ENCODE measurements at regions not wholly inside any gene's neighbourhood (a gene's known extent, or its start where the extent isn't known, plus 50 kb on each side); places are given as distances from the start of the nearest gene placed in this dataset.

DNA sequence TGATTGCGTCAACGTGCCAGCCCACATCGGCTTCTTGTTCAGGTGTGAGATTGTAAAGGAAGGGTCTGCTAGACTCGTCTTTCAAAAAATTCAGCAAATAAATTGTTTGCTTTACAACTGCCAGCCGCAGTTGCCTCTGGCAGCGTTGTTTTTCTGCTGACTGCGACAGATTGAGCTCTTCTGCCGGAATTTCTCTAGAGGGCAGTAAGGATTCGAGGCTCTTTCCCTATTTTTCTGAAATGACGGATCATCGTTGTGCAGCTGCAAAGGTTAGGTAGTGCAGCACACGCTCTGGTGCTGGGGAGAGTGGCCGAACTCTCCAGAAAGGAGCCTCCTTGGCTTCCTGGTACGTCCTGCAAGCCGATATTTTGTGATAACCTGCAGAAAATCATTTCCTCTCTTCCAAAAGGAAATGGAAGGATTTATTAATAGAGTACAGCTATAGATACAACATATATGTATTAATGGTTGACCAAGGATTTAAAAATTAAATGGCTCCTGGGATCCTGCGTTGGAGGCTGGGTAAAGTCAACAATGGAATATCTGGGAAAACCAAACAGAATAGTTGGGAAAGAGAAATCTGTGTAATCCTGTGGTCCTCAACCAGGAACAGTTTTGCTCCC is 121.9 kb upstream of the ZFP64 start:
- Histone ChIP-seq H3K9me3 (peaks cover 0 to 3% (median 0%) of the 10 kb centered on the region in 4 donors), H3K4me1 (peaks cover 0 to 17% (median 0%) of the 10 kb centered on the region in 4 donors), H3K4me3 (no peak overlapping the region), H3K36me3 (no peaks in the 10 kb centered on the region), H3K27me3 (no peaks in the 10 kb centered on the region), H3K27ac (no peak overlapping the region)
- no peak for DNase-seq (ENCODE audit: low spot score in 2 of 2)
- WGBS, 2 donors, result 18 to 22% methylated on average over 16 of the region's 16 CpGs
- TF ChIP-seq, protein P1, sequence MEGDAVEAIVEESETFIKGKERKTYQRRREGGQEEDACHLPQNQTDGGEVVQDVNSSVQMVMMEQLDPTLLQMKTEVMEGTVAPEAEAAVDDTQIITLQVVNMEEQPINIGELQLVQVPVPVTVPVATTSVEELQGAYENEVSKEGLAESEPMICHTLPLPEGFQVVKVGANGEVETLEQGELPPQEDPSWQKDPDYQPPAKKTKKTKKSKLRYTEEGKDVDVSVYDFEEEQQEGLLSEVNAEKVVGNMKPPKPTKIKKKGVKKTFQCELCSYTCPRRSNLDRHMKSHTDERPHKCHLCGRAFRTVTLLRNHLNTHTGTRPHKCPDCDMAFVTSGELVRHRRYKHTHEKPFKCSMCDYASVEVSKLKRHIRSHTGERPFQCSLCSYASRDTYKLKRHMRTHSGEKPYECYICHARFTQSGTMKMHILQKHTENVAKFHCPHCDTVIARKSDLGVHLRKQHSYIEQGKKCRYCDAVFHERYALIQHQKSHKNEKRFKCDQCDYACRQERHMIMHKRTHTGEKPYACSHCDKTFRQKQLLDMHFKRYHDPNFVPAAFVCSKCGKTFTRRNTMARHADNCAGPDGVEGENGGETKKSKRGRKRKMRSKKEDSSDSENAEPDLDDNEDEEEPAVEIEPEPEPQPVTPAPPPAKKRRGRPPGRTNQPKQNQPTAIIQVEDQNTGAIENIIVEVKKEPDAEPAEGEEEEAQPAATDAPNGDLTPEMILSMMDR (IDR thresholded peaks at IDR 0.05), result peak in 4 of 5 experiments; percentile 19 to 46 (median 35)
- TF ChIP-seq EP300 (IDR thresholded peaks at IDR 0.05), result no peak
- no peak for TF ChIP-seq POLR2A (IDR thresholded peaks at IDR 0.05)

DNA sequence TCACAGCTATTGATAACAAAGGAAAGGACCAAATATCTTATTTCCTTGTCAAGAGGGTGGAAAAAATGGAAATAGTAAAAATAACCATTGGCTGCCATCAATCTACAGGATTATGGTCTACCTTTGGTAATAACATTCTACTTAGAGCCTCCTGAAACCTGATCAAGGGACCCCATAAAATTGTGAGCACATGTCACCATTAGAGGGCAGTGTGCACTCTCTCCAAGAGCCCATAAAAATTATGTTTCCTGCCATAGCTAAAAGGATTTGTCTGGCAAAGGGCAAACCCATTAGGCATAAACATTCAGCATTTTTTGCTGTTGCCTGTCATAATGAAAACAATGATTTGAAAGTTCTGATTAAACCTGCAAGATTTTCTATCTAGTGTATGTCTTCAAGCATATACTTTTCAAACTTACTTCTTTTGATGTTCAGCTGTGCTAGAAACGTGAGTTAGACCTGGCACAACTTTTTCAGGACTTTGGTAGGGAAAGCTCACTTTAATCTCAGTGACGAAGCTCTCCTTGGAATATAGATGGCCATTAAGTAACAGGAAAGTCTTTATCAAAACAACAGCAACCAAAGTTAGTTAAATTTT is 120.7 kb upstream of the ZFP64 start:
- H3K4me3 ChIP-seq, result no peak overlapping the region
- H3K27ac ChIP-seq, result no peak overlapping the region
- TF ChIP-seq EP300 (IDR thresholded peaks at IDR 0.05) (no peak), POLR2A (IDR thresholded peaks at IDR 0.05) (no peak)
- TF ChIP-seq, protein P1 (IDR thresholded peaks at IDR 0.05), result peak; percentile 56 to 69 (median 65)
- H3K9me3 ChIP-seq, result peaks cover 0 to 3% (median 0%) of the 10 kb centered on the region in 4 donors
- no peaks in the 10 kb centered on the region for H3K27me3 ChIP-seq
- H3K36me3 ChIP-seq, result no peaks in the 10 kb centered on the region
- peaks cover 0 to 17% (median 0%) of the 10 kb centered on the region in 4 donors for H3K4me1 ChIP-seq
- WGBS, 2 donors, result 66 to 69% methylated on average over 2 of the region's 2 CpGs
- DNase-seq (ENCODE audit: low spot score in 2 of 2), result peak in 1 of 2 donors; percentile 57

DNA sequence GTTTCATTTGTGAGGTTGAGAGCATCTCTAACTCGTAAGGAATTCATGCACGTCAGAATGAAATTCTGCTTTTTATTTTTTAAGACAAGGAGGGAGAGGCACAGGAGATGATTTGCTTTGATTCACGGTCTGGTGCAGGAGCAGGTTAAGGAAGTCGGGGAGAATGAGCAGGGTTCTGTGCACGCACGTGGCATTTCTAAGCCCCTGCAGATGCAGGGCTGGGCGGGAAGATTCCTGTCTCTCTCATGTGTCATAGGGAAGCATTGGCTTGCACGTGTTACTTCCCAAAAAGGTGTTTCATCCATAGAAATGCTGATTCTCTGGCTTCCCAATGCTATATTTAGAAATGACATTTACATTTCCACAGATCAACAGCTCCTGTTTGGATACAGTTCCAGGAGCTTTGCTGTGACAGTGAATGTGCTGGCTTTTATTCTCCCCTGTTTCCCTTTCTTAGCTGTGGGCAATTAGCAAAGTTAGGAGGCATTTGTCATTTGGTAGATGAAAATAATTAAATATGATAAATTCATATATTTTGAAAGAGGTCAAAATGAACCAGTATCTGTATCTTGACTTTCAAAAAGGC is 119.7 kb upstream of the ZFP64 start:
- Histone ChIP-seq H3K9me3 (no peaks in the 10 kb centered on the region), H3K27ac (no peak overlapping the region), H3K27me3 (no peaks in the 10 kb centered on the region), H3K4me1 (peaks cover 0 to 17% (median 0%) of the 10 kb centered on the region in 4 donors), H3K36me3 (no peaks in the 10 kb centered on the region), H3K4me3 (no peak overlapping the region)
- DNase-seq (ENCODE audit: low spot score in 2 of 2), result no peak
- 75% methylated on average over 8 of the region's 8 CpGs for WGBS, 2 donors
- TF ChIP-seq EP300 (IDR thresholded peaks at IDR 0.05) (no peak), POLR2A (IDR thresholded peaks at IDR 0.05) (no peak)
- TF ChIP-seq, protein P1 (IDR thresholded peaks at IDR 0.05), result no peak

DNA sequence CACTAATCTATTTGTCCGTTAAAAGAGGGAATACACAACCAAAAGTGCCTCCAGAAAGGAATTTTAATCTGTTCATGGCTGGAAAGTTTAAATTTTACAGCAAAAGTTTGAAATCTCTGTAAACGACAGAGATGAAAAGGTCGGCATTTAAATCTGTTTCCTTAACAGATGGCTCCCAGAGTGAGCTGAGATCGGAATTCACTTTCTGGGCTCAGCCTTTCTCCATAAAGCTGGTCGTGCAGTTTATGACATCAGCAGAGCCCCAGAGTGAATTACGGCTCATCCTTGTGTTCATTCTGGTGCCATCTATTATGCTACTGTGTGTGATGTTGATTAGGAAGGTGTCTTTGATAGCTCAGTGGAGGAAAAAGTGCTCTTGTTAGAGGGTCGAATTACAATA is 117.6 kb upstream of the ZFP64 start:
- WGBS, 2 donors, result 54 to 55% methylated on average over 7 of the region's 7 CpGs
- Histone ChIP-seq H3K27ac (no peak overlapping the region), H3K27me3 (no peaks in the 10 kb centered on the region), H3K36me3 (no peaks in the 10 kb centered on the region), H3K4me1 (peaks cover 0 to 16% (median 0%) of the 10 kb centered on the region in 4 donors), H3K4me3 (no peak overlapping the region), H3K9me3 (no peaks in the 10 kb centered on the region)
- no peak for DNase-seq (ENCODE audit: low spot score in 2 of 2)
- TF ChIP-seq POLR2A (IDR thresholded peaks at IDR 0.05), result no peak
- TF ChIP-seq EP300 (IDR thresholded peaks at IDR 0.05), result no peak
- TF ChIP-seq, protein P1 (IDR thresholded peaks at IDR 0.05), result no peak

DNA sequence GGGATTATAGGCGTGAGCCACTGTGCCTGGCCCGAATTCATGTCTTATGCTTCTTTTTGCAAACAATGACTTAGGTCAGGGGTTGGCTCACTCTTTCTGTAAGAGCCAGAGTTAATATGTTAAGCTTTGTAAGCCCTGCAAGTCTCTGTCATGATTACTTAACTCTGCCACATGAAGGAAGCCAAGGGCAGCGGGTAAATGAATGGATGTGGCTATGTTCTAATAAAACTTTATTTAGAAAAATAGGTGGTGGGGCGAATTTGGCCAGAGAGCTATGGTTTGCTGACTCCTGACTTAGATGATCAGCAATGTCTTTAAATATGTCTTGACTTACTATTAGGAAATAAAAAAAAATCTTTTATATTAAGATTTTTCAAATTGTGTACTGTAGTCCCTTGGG is 114.9 kb upstream of the ZFP64 start:
- H3K27me3 ChIP-seq, result no peaks in the 10 kb centered on the region
- WGBS, 2 donors, result 91 to 95% methylated on average over 4 of the region's 4 CpGs
- no peaks in the 10 kb centered on the region for H3K36me3 ChIP-seq
- no peaks in the 10 kb centered on the region for H3K4me1 ChIP-seq
- no peak for TF ChIP-seq EP300 (IDR thresholded peaks at IDR 0.05)
- TF ChIP-seq, protein P1 (IDR thresholded peaks at IDR 0.05), result no peak
- no peak for TF ChIP-seq POLR2A (IDR thresholded peaks at IDR 0.05)
- no peak for DNase-seq (ENCODE audit: low spot score in 2 of 2)
- H3K9me3 ChIP-seq, result no peaks in the 10 kb centered on the region
- no peak overlapping the region for H3K27ac ChIP-seq
- no peak overlapping the region for H3K4me3 ChIP-seq

Data from tibial nerve (tissue), 4 donors.